OCI-LY1 (cell line): ENCODE measurements at regions not wholly inside any gene's neighbourhood (a gene's known extent, or its start where the extent isn't known, plus 50 kb on each side); places are given as distances from the start of the nearest gene placed in this dataset.

Experiments
- H2AFZ ChIP-seq: fragments of 200-600 bp; sonication (generic), shearing (Covaris generic); 2 replicates; pipeline ENCODE4 v1.6.0; 2014; ENCODE audit warnings: antibody characterized with exemption, mild to moderate bottlenecking, low read length
- H3F3A ChIP-seq: fragments of 200-600 bp; sonication (generic), shearing (Covaris generic); 2 replicates; pipeline ENCODE4 v1.6.0; 2014; ENCODE audit warnings: mild to moderate bottlenecking, antibody characterized with exemption, low read length, moderate library complexity; ENCODE audit not compliant: insufficient read depth
- H3K27ac ChIP-seq: fragments of 200-600 bp; sonication (generic); 2 replicates; pipeline ENCODE4 v1.5.1; 2014; ENCODE audit warnings: low read length, mixed run types, mild to moderate bottlenecking, low read depth; ENCODE audit not compliant: poor library complexity, severe bottlenecking
- H3K27me3 ChIP-seq: fragments of 200-600 bp; sonication (generic); 2 replicates; pipeline ENCODE4 v1.6.0; 2014; ENCODE audit warnings: antibody characterized with exemption, mild to moderate bottlenecking, low read length, moderate library complexity; ENCODE audit not compliant: insufficient read depth
- H3K36me3 ChIP-seq: fragments of 200-600 bp; sonication (generic); 2 replicates; pipeline ENCODE4 v1.6.1; 2014; ENCODE audit warnings: mild to moderate bottlenecking, antibody characterized with exemption, low read length, moderate library complexity, mixed read lengths; ENCODE audit not compliant: insufficient read depth
- H3K4me1 ChIP-seq: fragments of 200-600 bp; sonication (generic); 2 replicates; pipeline ENCODE4 v1.5.1; 2014; ENCODE audit warnings: mild to moderate bottlenecking, low read length, moderate library complexity; ENCODE audit not compliant: insufficient read depth, severe bottlenecking
- H3K4me2 ChIP-seq: fragments of 200-600 bp; sonication (generic), shearing (Covaris generic); 2 replicates; pipeline ENCODE4 v1.6.1; 2014; ENCODE audit warnings: low read length
- H3K4me3 ChIP-seq: fragments of 200-600 bp; sonication (generic); 2 replicates; pipeline ENCODE4 v1.5.1; 2014; ENCODE audit warnings: low read length, low read depth, mild to moderate bottlenecking, mixed read lengths; ENCODE audit not compliant: poor library complexity, severe bottlenecking
- H3K79me2 ChIP-seq: fragments of 200-600 bp; shearing (Covaris generic); 2 replicates; pipeline ENCODE4 v1.6.1; 2016; ENCODE audit warnings: mixed run types, low read length, mixed read lengths; ENCODE audit not compliant: insufficient read depth
- H3K9ac ChIP-seq: fragments of 200-600 bp; sonication (generic), shearing (Covaris generic); 2 replicates; pipeline ENCODE4 v1.6.1; 2014; ENCODE audit warnings: mild to moderate bottlenecking, low read length, mixed read lengths
- H3K9me2 ChIP-seq: fragments of 200-600 bp; sonication (generic), shearing (Covaris generic); 2 replicates; pipeline ENCODE4 v1.6.1; 2014; ENCODE audit warnings: low read depth, mild to moderate bottlenecking, low read length, mixed read lengths
- H3K9me3 ChIP-seq: fragments of 200-600 bp; shearing (Covaris generic); 2 replicates; pipeline ENCODE4 v1.6.1; 2014; ENCODE audit warnings: low read length, mixed read lengths
- H4K20me1 ChIP-seq: fragments of 200-600 bp; sonication (generic), shearing (Covaris generic); 2 replicates; pipeline ENCODE4 v1.6.0; 2016; ENCODE audit warnings: mild to moderate bottlenecking, low read length; ENCODE audit not compliant: insufficient read depth
- EZH2 ChIP-seq: fragments of 200-600 bp; sonication (generic), shearing (Covaris generic); IDR thresholded peaks from 2 replicates; pipeline ENCODE4 v1.8.0; 2017; ENCODE audit warnings: borderline replicate concordance, mixed run types, mild to moderate bottlenecking, antibody characterized with exemption, low read length, moderate library complexity, mixed read lengths
- TF ChIP-seq, protein P1 (sequence below): fragments of 200-600 bp; sonication (generic), shearing (Covaris generic); IDR thresholded peaks from 2 replicates; pipeline ENCODE4 v1.5.1; 2017; ENCODE audit warnings: mild to moderate bottlenecking, antibody characterized with exemption, low read length, moderate library complexity, mixed read lengths

DNA sequence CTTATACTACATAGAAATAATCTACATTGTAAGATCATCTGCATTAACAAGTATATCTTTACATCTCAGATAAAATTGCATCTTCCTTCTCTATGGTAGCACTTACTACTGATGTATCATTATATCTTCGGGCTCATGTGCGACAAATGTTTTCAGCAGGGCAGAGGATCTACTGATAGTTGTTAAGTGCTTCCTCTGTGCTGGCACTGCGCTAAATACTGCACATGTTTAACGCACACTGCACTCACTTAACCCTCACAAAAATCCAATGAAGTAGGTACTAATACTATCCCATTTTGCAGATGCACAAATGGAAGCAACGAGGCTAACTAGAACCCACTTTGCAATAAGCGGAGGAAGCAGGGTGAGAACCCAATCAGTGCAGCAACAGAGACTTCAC lies 75.6 kb upstream of the USP25 start:
- TF ChIP-seq, protein P1, sequence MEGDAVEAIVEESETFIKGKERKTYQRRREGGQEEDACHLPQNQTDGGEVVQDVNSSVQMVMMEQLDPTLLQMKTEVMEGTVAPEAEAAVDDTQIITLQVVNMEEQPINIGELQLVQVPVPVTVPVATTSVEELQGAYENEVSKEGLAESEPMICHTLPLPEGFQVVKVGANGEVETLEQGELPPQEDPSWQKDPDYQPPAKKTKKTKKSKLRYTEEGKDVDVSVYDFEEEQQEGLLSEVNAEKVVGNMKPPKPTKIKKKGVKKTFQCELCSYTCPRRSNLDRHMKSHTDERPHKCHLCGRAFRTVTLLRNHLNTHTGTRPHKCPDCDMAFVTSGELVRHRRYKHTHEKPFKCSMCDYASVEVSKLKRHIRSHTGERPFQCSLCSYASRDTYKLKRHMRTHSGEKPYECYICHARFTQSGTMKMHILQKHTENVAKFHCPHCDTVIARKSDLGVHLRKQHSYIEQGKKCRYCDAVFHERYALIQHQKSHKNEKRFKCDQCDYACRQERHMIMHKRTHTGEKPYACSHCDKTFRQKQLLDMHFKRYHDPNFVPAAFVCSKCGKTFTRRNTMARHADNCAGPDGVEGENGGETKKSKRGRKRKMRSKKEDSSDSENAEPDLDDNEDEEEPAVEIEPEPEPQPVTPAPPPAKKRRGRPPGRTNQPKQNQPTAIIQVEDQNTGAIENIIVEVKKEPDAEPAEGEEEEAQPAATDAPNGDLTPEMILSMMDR = no peak
- no peak for TF ChIP-seq EZH2
- Histone ChIP-seq H3K4me1 (no peaks in the 10 kb centered on the region), H3K36me3 (no peaks in the 10 kb centered on the region), H3K4me3 (no peak overlapping the region), H3K9me2 (no peaks in the 10 kb centered on the region), H4K20me1 (no peaks in the 10 kb centered on the region), H3K9ac (no peak overlapping the region), H3K4me2 (no peak overlapping the region), H3K27ac (no peak overlapping the region), H3K27me3 (no peaks in the 10 kb centered on the region), H3K79me2 (no peaks in the 10 kb centered on the region), H3K9me3 (no peaks in the 10 kb centered on the region), H3F3A (no peaks in the 10 kb centered on the region), H2AFZ (no peak overlapping the region)

DNA sequence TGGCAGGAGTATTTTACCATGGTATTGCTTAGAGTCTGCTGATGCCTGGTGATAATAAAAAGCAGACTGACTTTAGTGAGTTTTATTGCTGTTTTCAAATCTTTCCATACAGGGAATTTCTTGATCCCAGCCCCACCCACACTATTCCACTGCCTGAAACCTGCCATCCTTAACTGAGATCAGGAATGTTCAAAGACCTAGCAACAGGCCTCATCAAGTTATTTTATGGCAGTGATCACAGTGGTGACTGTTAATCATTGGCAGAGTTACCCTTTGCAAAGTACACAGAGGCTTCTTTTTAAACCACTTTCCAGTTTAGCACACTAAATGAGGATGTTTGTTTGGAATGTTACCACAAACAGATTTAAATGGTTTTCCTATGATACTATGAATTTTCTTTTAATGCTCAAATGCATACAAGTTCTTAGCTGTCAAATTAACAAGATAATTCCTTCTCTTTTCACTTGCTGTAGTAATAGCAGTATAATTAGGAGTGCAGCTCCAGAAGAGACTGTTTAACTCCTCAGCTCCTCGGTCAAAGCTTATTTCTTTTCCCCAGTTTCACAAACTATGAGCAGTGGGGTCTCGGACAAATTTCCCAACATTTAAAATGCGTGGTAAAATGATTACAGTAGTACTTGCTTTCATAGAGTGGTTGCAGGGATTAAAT lies 69.9 kb upstream of the USP25 start:
- no peak overlapping the region for H2AFZ ChIP-seq

DNA sequence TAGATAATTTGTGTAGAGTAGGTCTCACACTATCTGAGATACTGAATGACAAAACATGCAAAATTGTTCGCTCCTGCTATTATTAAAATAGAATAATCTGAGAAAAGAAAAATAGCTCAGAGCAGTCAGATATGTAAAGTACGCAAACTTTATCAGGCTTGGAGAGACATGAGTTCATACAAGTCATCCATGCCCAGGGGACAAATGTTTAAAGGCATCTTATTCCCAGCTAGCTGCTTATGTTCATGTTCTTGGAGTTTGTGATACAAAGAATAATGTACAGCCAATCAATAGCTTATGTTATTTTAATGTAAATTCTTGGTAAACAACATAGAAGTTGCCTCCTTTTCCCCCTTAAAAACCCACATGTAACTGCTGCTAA lies 69.4 kb upstream of the USP25 start:
- H3K4me3 ChIP-seq = no peak overlapping the region
- no peaks in the 10 kb centered on the region for H3K9me2 ChIP-seq
- H3K27ac ChIP-seq = no peak overlapping the region
- H3K9me3 ChIP-seq = no peaks in the 10 kb centered on the region
- no peaks in the 10 kb centered on the region for H3F3A ChIP-seq
- H2AFZ ChIP-seq = no peak overlapping the region
- no peaks in the 10 kb centered on the region for H3K36me3 ChIP-seq
- H3K4me2 ChIP-seq = no peak overlapping the region
- H3K79me2 ChIP-seq = no peaks in the 10 kb centered on the region
- TF ChIP-seq, protein P1 = no peak
- TF ChIP-seq EZH2 = no peak
- H3K27me3 ChIP-seq = no peaks in the 10 kb centered on the region
- H4K20me1 ChIP-seq = no peaks in the 10 kb centered on the region
- no peaks in the 10 kb centered on the region for H3K4me1 ChIP-seq
- no peak overlapping the region for H3K9ac ChIP-seq

More for the DNA sequence above, 69.9 kb upstream of the USP25 start:
- no peak overlapping the region for H3K27ac ChIP-seq
- H3F3A ChIP-seq = no peaks in the 10 kb centered on the region
- H3K79me2 ChIP-seq = no peaks in the 10 kb centered on the region
- no peak overlapping the region for H3K4me3 ChIP-seq
- no peaks in the 10 kb centered on the region for H3K36me3 ChIP-seq
- H3K9ac ChIP-seq = no peak overlapping the region
- no peaks in the 10 kb centered on the region for H3K4me1 ChIP-seq
- no peaks in the 10 kb centered on the region for H4K20me1 ChIP-seq
- no peaks in the 10 kb centered on the region for H3K27me3 ChIP-seq
- H3K9me2 ChIP-seq = no peaks in the 10 kb centered on the region
- TF ChIP-seq EZH2 = no peak
- TF ChIP-seq, protein P1 = no peak
- H3K4me2 ChIP-seq = no peak overlapping the region
- no peaks in the 10 kb centered on the region for H3K9me3 ChIP-seq
